IMR-90 (cell line): ENCODE measurements at regions not wholly inside any gene's neighbourhood (a gene's known extent, or its start where the extent isn't known, plus 50 kb on each side); places are given as distances from the start of the nearest gene placed in this dataset.

ENCODE experiments used
- ATAC-seq: fragments of 200-7000 bp; cut with Tn5 transposase; 2 replicates; pipeline ENCODE4 v1.9.1; 2020; ENCODE audit warnings: low read depth, mild to moderate bottlenecking, moderate library complexity
- BruUV-seq: library from RNA; stranded (reverse); fragments of 400-500 nt; replicated peaks from 2 replicates; lab custom pipeline; 2021; lab: Mats Ljungman, UMichigan
- CTCF ChIA-PET: fragments of 300-600 bp; formaldehyde crosslinking; extraction: SDS; loops from one replicate; lab custom pipeline; 2021; ENCODE audit warnings: antibody characterized with exemption; lab: Yijun Ruan, JAX
- POLR2A ChIA-PET: fragments of 300-600 bp; sonication (Branson Sonifier 250); formaldehyde crosslinking; loops from one replicate; lab custom pipeline; 2022; ENCODE audit warnings: antibody characterized with exemption; ENCODE audit not compliant: unreplicated experiment; lab: Charles Lee
- DNase-seq: peaks from one replicate; pipeline ENCODE4 v3.0.0; 2013
- H2AFZ ChIP-seq: replicated peaks from 2 replicates; pipeline ENCODE3; 2013; ENCODE audit warnings: low read length, mild to moderate bottlenecking; ENCODE audit not compliant: poor library complexity
- H2AK5ac ChIP-seq: 2 replicates; pipeline ENCODE4 v1.6.1; 2013; ENCODE audit warnings: low read depth, low read length, inconsistent platforms
- H2AK9ac ChIP-seq: replicated peaks from 2 replicates; pipeline ENCODE3; 2013; ENCODE audit warnings: mild to moderate bottlenecking, low read depth, low read length, moderate library complexity; ENCODE audit not compliant: poor library complexity
- H2BK120ac ChIP-seq: 2 replicates; pipeline ENCODE4 v1.6.1; 2013; ENCODE audit warnings: low read depth, low read length, inconsistent platforms
- H2BK15ac ChIP-seq: 3 replicates; pipeline ENCODE4 v1.6.1; 2013; ENCODE audit warnings: low read depth, low read length, inconsistent platforms
- H2BK20ac ChIP-seq: 2 replicates; pipeline ENCODE4 v1.6.1; 2013; ENCODE audit warnings: low read depth, mild to moderate bottlenecking, inconsistent platforms, low read length, moderate library complexity
- H2BK5ac ChIP-seq: 2 replicates; pipeline ENCODE4 v1.6.1; 2013; ENCODE audit warnings: mild to moderate bottlenecking, low read depth, low read length, inconsistent platforms; ENCODE audit not compliant: poor library complexity, severe bottlenecking
- H3K14ac ChIP-seq: replicated peaks from 2 replicates; pipeline ENCODE4 v1.6.1; 2013; ENCODE audit warnings: low read depth, low read length, inconsistent platforms
- H3K18ac ChIP-seq: 2 replicates; pipeline ENCODE4 v1.6.1; 2013; ENCODE audit warnings: low read depth, low read length, control low read depth
- H3K23ac ChIP-seq: 2 replicates; pipeline ENCODE4 v1.6.1; 2013; ENCODE audit warnings: low read depth, low read length, inconsistent platforms
- H3K27ac ChIP-seq: 2 replicates; pipeline ENCODE4 v1.5.1; 2013; ENCODE audit warnings: mild to moderate bottlenecking, control low read depth, low read length; ENCODE audit not compliant: insufficient read depth
- H3K27me3 ChIP-seq: 2 replicates; pipeline ENCODE4 v1.6.1; 2013; ENCODE audit warnings: low read length; ENCODE audit not compliant: control insufficient read depth, insufficient read depth
- H3K36me3 ChIP-seq: 2 replicates; pipeline ENCODE4 v1.6.1; 2013; ENCODE audit warnings: low read length, mixed read lengths; ENCODE audit not compliant: control insufficient read depth, insufficient read depth
- H3K4ac ChIP-seq: 2 replicates; pipeline ENCODE4 v1.6.1; 2013; ENCODE audit warnings: low read depth, low read length, inconsistent platforms
- H3K4me1 ChIP-seq: 2 replicates; pipeline ENCODE4 v1.6.1; 2013; ENCODE audit warnings: low read length, mixed read lengths; ENCODE audit not compliant: control insufficient read depth, insufficient read depth
- H3K4me2 ChIP-seq: 2 replicates; pipeline ENCODE4 v1.6.1; 2013; ENCODE audit warnings: low read depth, mild to moderate bottlenecking, control low read depth, low read length, moderate library complexity
- H3K4me3 ChIP-seq: 2 replicates; pipeline ENCODE4 v1.5.1; 2013; ENCODE audit warnings: low read depth, mild to moderate bottlenecking, control low read depth, low read length, moderate library complexity; ENCODE audit not compliant: insufficient read depth
- H3K56ac ChIP-seq: 2 replicates; pipeline ENCODE4 v1.6.1; 2013; ENCODE audit warnings: low read length, inconsistent platforms; ENCODE audit not compliant: insufficient read depth; ENCODE audit errors: extremely low read depth
- H3K79me1 ChIP-seq, 2 experiments: 2 replicates each; pipeline ENCODE4 v1.6.1; 2013; ENCODE audit warnings: low read length in 2 of 2, inconsistent platforms in 1 of 2, low read depth in 1 of 2
- H3K9ac ChIP-seq: 2 replicates; pipeline ENCODE4 v1.6.1; 2013; ENCODE audit warnings: low read depth, low read length, control low read depth
- H3K9me1 ChIP-seq: 2 replicates; pipeline ENCODE4 v1.6.1; 2013; ENCODE audit warnings: low read length, inconsistent platforms; ENCODE audit not compliant: insufficient read depth
- H3K9me3 ChIP-seq: 2 replicates; pipeline ENCODE4 v1.6.1; 2013; ENCODE audit warnings: low read length; ENCODE audit not compliant: control insufficient read depth, insufficient read depth
- H4K20me1 ChIP-seq: 2 replicates; pipeline ENCODE4 v1.6.1; 2013; ENCODE audit warnings: low read length, inconsistent platforms; ENCODE audit not compliant: insufficient read depth
- H4K5ac ChIP-seq: 2 replicates; pipeline ENCODE4 v1.6.1; 2013; ENCODE audit warnings: mild to moderate bottlenecking, low read depth, low read length, control low read depth
- H4K8ac ChIP-seq, 2 experiments: 2 replicates each; pipeline ENCODE4 v1.6.1; 2013; ENCODE audit warnings: low read depth in 2 of 2, low read length in 2 of 2, control low read depth in 1 of 2, inconsistent platforms in 1 of 2
- H4K91ac ChIP-seq: 2 replicates; pipeline ENCODE4 v1.6.1; 2013; ENCODE audit warnings: low read depth, low read length, inconsistent platforms; ENCODE audit not compliant: insufficient read depth
- BHLHE40 ChIP-seq: fragments of 150-350 bp; IDR thresholded peaks from 2 replicates; pipeline ENCODE4 v1.6.1; 2016; ENCODE audit warnings: mild to moderate bottlenecking, low read depth, low read length
- CEBPB ChIP-seq: IDR thresholded peaks from 2 replicates; pipeline ENCODE4 v1.6.1; 2012; ENCODE audit warnings: low read depth, low read length, improper control_type of control experiment
- CHD1 ChIP-seq: IDR thresholded peaks from 2 replicates; pipeline ENCODE4 v1.6.1; 2012; ENCODE audit warnings: low read depth, low read length, improper control_type of control experiment
- FOS ChIP-seq: fragments of 150-350 bp; IDR thresholded peaks from 2 replicates; pipeline ENCODE4 v1.6.1; 2016; ENCODE audit warnings: low read depth, low read length
- MAFK ChIP-seq: IDR thresholded peaks from 2 replicates; pipeline ENCODE4 v1.6.1; 2012; ENCODE audit warnings: low read depth, low read length, improper control_type of control experiment
- MXI1 ChIP-seq: IDR thresholded peaks from 2 replicates; pipeline ENCODE4 v1.6.1; 2012; ENCODE audit warnings: low read depth, mild to moderate bottlenecking, low read length, moderate library complexity, borderline replicate concordance
- NFE2L2 ChIP-seq: fragments of 150-350 bp; IDR thresholded peaks from 2 replicates; pipeline ENCODE4 v1.6.1; 2016; ENCODE audit warnings: low read depth, mild to moderate bottlenecking, low read length
- POLR2A ChIP-seq: IDR thresholded peaks from 2 replicates; pipeline ENCODE4 v1.6.1; 2012; ENCODE audit warnings: mild to moderate bottlenecking, low read depth, low read length
- RAD21 ChIP-seq: IDR thresholded peaks from 2 replicates; pipeline ENCODE4 v1.6.1; 2012; ENCODE audit warnings: low read length, improper control_type of control experiment
- RCOR1 ChIP-seq: IDR thresholded peaks from 2 replicates; pipeline ENCODE4 v1.6.1; 2012; ENCODE audit warnings: mild to moderate bottlenecking, low read length, improper control_type of control experiment; ENCODE audit not compliant: insufficient replicate concordance
- RFX5 ChIP-seq: IDR thresholded peaks from 2 replicates; pipeline ENCODE4 v1.8.0; 2012; ENCODE audit warnings: low read depth, mild to moderate bottlenecking, low read length, moderate library complexity
- SMC3 ChIP-seq: fragments of 150-350 bp; IDR thresholded peaks from 2 replicates; pipeline ENCODE4 v1.6.1; 2016; ENCODE audit warnings: low read depth, mild to moderate bottlenecking, antibody characterized with exemption, low read length, moderate library complexity
- dilution Hi-C: fragments of 300-500 bp; cut with HindIII; formaldehyde crosslinking; loops from one replicate; pipeline ENCODE4 v1.14.3; 2018; ENCODE audit warnings: low sequenced_read_pairs; ENCODE audit not compliant: unreplicated experiment
- in situ Hi-C: fragments of 300-500 bp; cut with MboI; formaldehyde crosslinking; loops from 3 replicates; pipeline ENCODE4 v1.14.3; 2019; ENCODE audit warnings: low sequenced_read_pairs, inconsistent platforms, mixed read lengths
- intact Hi-C: fragments of 100-400 bp; cut with micrococcal nuclease; formaldehyde crosslinking; loops from 2 replicates; pipeline ENCODE4 v1.10.0; 2022
- TF ChIP-seq, protein P1 (sequence below): fragments of 150-350 bp; IDR thresholded peaks from 2 replicates; pipeline ENCODE4 v1.6.1; 2017; ENCODE audit warnings: mild to moderate bottlenecking, antibody characterized with exemption, low read length, low read depth
- TF ChIP-seq, protein P2 (sequence below): fragments of 150-350 bp; IDR thresholded peaks from 2 replicates; pipeline ENCODE4 v1.6.1; 2016; ENCODE audit warnings: low read depth, mild to moderate bottlenecking, low read length, moderate library complexity, borderline replicate concordance

DNA sequence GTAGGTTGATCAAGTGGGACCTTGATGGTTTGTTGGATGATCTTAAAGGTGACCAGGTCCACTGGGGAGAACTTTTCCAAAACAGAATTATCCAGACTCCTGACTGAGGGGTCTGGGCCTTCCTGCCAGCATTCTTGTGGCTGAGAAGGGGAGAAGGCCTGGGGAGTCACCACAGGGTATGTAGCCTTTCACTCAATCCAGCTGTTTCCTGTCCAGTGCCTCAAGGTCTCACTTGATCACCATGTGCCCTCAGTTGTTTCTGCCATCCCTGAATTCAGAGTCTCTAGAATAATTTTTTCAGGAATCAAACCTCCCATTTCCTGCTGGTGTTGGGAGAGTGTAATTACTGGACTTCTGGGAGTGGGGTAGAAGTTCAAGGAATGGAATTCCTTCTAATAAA is 54.4 kb upstream of the TANC1 start:
- Histone ChIP-seq H3K9ac (no peak overlapping the region), H3K79me1 (no peaks in the 10 kb centered on the region), H4K91ac (no peak overlapping the region), H3K4me1 (no peaks in the 10 kb centered on the region), H2AK9ac (no peak overlapping the region), H3K14ac (no peak overlapping the region), H2AK5ac (no peak overlapping the region), H3K4me3 (no peak overlapping the region), H3K4me2 (no peak overlapping the region), H3K27me3 (no peaks in the 10 kb centered on the region), H4K20me1 (no peaks in the 10 kb centered on the region), H4K8ac (no peak overlapping the region), H3K56ac (no peak overlapping the region), H4K5ac (no peak overlapping the region), H3K4ac (no peak overlapping the region), H3K18ac (no peak overlapping the region), H2BK15ac (no peak overlapping the region), H3K9me1 (0 out of 2 replicates have a peak, but pooled peaks cover 3% of the 10 kb centered on the region), H3K27ac (no peak overlapping the region), H2BK20ac (no peak overlapping the region), H3K23ac (no peak overlapping the region), H3K9me3 (no peaks in the 10 kb centered on the region), H2BK120ac (no peak overlapping the region), H2BK5ac (no peak overlapping the region), H2AFZ (no peak overlapping the region), H3K36me3 (no peaks in the 10 kb centered on the region)
- TF ChIP-seq RFX5 (no peak), BHLHE40 (no peak), CHD1 (no peak), RCOR1 (no peak), NFE2L2 (no peak), MXI1 (no peak), POLR2A (no peak), RAD21 (no peak), FOS (no peak), MAFK (no peak), CEBPB (no peak), SMC3 (no peak)
- TF ChIP-seq, protein P1, sequence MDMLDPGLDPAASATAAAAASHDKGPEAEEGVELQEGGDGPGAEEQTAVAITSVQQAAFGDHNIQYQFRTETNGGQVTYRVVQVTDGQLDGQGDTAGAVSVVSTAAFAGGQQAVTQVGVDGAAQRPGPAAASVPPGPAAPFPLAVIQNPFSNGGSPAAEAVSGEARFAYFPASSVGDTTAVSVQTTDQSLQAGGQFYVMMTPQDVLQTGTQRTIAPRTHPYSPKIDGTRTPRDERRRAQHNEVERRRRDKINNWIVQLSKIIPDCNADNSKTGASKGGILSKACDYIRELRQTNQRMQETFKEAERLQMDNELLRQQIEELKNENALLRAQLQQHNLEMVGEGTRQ = no peak
- TF ChIP-seq, protein P2, sequence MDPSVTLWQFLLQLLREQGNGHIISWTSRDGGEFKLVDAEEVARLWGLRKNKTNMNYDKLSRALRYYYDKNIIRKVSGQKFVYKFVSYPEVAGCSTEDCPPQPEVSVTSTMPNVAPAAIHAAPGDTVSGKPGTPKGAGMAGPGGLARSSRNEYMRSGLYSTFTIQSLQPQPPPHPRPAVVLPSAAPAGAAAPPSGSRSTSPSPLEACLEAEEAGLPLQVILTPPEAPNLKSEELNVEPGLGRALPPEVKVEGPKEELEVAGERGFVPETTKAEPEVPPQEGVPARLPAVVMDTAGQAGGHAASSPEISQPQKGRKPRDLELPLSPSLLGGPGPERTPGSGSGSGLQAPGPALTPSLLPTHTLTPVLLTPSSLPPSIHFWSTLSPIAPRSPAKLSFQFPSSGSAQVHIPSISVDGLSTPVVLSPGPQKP = no peak
- BruUV-seq = no TSS peak
- intact Hi-C loops (no loop called here), in situ Hi-C loops (no loop called here), dilution Hi-C loops (loop anchor here (25.0 kb wide), 1 partner anchor 198 kb away; no protein-coding TSS in a partner anchor)
- DNase-seq (no peak), ATAC-seq (no peak)
- POLR2A ChIA-PET = no interaction called here
- CTCF ChIA-PET = no interaction called here
